ENCODE measurements at regions not wholly inside any gene's neighbourhood (a gene's known extent, or its start where the extent isn't known, plus 50 kb on each side); places are given as distances from the start of the nearest gene placed in this dataset.

DNA sequence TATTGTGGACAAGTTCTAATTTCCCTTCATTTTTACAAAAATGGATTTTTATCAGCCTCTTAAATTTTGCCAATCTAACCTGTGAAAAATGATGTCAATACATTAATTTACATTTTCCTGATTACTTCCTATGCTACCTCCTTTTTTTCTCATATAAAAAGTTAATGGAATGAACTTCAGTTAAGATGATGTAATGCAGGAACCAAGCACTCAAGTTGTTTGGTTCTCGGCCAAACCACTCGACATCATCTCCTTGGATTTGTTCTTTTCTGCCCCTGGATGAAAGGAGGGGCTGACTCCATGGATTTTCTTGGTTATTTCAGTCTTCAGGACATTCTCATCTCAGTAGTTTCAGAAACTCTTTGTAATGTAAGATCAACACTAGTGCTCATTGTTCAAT lies 253.1 kb upstream of the NXPH2 start:
- DNase-seq (ENCODE audit: low read depth), result no peak
- TF ChIP-seq, protein P1, sequence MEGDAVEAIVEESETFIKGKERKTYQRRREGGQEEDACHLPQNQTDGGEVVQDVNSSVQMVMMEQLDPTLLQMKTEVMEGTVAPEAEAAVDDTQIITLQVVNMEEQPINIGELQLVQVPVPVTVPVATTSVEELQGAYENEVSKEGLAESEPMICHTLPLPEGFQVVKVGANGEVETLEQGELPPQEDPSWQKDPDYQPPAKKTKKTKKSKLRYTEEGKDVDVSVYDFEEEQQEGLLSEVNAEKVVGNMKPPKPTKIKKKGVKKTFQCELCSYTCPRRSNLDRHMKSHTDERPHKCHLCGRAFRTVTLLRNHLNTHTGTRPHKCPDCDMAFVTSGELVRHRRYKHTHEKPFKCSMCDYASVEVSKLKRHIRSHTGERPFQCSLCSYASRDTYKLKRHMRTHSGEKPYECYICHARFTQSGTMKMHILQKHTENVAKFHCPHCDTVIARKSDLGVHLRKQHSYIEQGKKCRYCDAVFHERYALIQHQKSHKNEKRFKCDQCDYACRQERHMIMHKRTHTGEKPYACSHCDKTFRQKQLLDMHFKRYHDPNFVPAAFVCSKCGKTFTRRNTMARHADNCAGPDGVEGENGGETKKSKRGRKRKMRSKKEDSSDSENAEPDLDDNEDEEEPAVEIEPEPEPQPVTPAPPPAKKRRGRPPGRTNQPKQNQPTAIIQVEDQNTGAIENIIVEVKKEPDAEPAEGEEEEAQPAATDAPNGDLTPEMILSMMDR (IDR thresholded peaks at IDR 0.05; ENCODE audit: insufficient read depth, low read depth, low read length), result no peak
- Histone ChIP-seq H3K4me3 (ENCODE audit: low read depth, low read length) (no peak overlapping the region), H3K36me3 (ENCODE audit: control insufficient read depth, insufficient read depth, low read length) (no peaks in the 10 kb centered on the region), H3K27me3 (ENCODE audit: control insufficient read depth, insufficient read depth, low read length) (no peaks in the 10 kb centered on the region)
- ChIA-PET CTCF (no interaction called here), POLR2A (no interaction called here)

DNA sequence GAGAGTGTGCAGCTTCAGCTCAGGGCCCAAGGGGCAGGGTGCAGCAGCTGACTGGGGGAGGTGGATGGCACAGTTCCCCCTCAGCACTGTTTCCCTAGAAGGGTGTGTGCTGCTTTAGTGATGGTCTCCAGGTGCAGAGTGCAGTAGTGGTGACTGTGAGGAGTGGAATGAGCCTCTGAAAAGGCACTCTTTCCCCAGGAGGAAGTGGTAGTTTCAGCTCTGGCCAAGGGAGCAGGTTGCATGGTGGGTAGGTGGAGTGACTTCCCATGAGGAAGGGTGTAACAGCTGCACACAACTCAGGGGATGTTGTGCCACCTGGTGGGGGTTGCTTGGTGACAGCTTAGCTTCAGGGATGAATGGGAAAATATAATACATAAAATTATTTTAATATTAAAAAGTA lies 251.5 kb upstream of the NXPH2 start:
- H3K27me3 ChIP-seq (ENCODE audit: control insufficient read depth, insufficient read depth, low read length), result no peaks in the 10 kb centered on the region
- TF ChIP-seq, protein P1 (IDR thresholded peaks at IDR 0.05; ENCODE audit: insufficient read depth, low read depth, low read length), result no peak
- no peak for DNase-seq (ENCODE audit: low read depth)
- POLR2A ChIA-PET, result no interaction called here
- CTCF ChIA-PET, result no interaction called here
- no peak overlapping the region for H3K4me3 ChIP-seq (ENCODE audit: low read depth, low read length)
- H3K36me3 ChIP-seq (ENCODE audit: control insufficient read depth, insufficient read depth, low read length), result no peaks in the 10 kb centered on the region

DNA sequence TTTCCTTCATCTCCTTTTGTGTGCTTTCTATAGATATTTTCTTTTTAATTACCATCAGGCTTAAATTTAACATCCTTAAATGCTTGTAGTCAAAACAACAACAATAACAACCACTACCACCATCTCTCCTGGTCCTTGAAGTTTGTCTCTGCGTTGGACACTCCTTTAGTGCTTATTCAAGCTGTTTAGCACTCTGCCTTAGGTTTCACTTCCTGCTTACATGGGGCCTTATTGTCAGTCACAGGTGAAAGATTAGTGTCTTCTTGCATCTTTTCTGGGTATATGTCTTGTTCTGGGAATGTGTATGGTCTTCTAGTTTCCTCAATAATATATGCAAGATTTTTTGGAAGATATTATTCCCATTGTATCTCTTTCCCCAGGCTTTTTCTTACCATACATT lies 240.1 kb upstream of the NXPH2 start:
- POLR2A ChIA-PET, result no interaction called here
- CTCF ChIA-PET, result no interaction called here

DNA sequence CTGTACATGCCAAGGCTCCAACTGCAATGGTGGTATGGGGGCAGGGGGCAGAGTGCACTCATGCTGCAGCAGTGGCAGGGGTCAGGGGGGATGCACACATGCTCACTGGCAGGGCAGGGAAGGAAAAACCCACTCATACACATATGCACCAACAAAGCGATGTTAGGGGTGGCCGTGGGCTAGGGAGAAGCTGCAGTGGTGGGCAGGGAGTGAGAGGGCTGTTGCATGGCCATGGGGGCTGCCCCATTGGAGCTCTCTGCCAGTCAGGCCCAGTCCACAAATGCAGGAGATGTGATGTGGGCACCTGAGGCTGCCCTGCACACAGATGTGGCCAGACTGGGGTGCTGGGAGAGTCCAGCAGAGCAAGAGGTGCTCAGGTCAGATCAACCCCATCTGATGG lies 238.1 kb upstream of the NXPH2 start:
- Histone ChIP-seq H3K27me3 (ENCODE audit: control insufficient read depth, insufficient read depth, low read length) (no peaks in the 10 kb centered on the region), H3K4me3 (ENCODE audit: low read depth, low read length) (no peak overlapping the region), H3K36me3 (ENCODE audit: control insufficient read depth, insufficient read depth, low read length) (no peaks in the 10 kb centered on the region)
- CTCF ChIA-PET, result no interaction called here
- POLR2A ChIA-PET, result no interaction called here
- TF ChIP-seq, protein P1 (IDR thresholded peaks at IDR 0.05; ENCODE audit: insufficient read depth, low read depth, low read length), result no peak
- no peak for DNase-seq (ENCODE audit: low read depth)

More for the DNA sequence above, 240.1 kb upstream of the NXPH2 start:
- no peak for DNase-seq (ENCODE audit: low read depth)
- TF ChIP-seq, protein P1 (IDR thresholded peaks at IDR 0.05; ENCODE audit: insufficient read depth, low read depth, low read length), result no peak
- no peaks in the 10 kb centered on the region for H3K36me3 ChIP-seq (ENCODE audit: control insufficient read depth, insufficient read depth, low read length)
- H3K27me3 ChIP-seq (ENCODE audit: control insufficient read depth, insufficient read depth, low read length), result no peaks in the 10 kb centered on the region
- H3K4me3 ChIP-seq (ENCODE audit: low read depth, low read length), result no peak overlapping the region

DNA sequence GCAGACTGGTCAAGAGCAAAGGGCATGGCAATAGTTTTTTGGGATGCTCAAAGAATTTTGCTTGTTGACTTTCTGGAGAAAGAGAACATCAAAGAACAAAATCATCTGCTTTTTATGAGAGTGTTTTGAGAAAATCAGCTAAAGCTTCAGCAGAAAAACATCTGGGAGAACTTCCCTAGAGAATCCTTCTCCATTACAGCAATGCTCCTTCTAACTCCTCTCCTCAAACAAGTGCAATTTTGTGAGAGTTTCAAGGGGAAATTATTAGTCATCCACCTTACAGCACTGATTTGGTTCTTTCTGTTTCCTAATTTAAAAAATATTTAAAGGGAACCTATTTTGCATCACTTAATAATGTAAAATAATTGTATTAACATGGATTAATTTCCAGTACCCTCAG lies 226.9 kb upstream of the NXPH2 start:
- ChIA-PET POLR2A (no interaction called here), CTCF (no interaction called here)
- Histone ChIP-seq H3K27me3 (ENCODE audit: control insufficient read depth, insufficient read depth, low read length) (no peaks in the 10 kb centered on the region), H3K4me3 (ENCODE audit: low read depth, low read length) (no peak overlapping the region), H3K36me3 (ENCODE audit: control insufficient read depth, insufficient read depth, low read length) (no peaks in the 10 kb centered on the region)
- no peak for DNase-seq (ENCODE audit: low read depth)
- TF ChIP-seq, protein P1 (IDR thresholded peaks at IDR 0.05; ENCODE audit: insufficient read depth, low read depth, low read length), result no peak

All from BJ (cell line).